Esophagus muscularis mucosa (tissue), 4 donors: ENCODE measurements at regions not wholly inside any gene's neighbourhood (a gene's known extent, or its start where the extent isn't known, plus 50 kb on each side); places are given as distances from the start of the nearest gene placed in this dataset.

Source experiments
- DNase-seq: peaks from one replicate; pipeline ENCODE4 v3.0.0-alpha.2; 2017; ENCODE audit errors: extremely low spot score
- H3K27ac ChIP-seq, 4 donors: fragments of 200-600 bp; sonication (generic); replicated peaks in 1 of 4; 1 replicate in 3 of 4; 2 replicates in 1 of 4; pipeline ENCODE4 v1.5.1; 2016 to 2019; ENCODE audit warnings: mild to moderate bottlenecking in 1 of 4
- H3K27me3 ChIP-seq, 4 donors: fragments of 200-600 bp; sonication (generic); one replicate each; pipeline versions ENCODE4 v1.5.1 to v1.6.0; 2016 to 2019
- H3K36me3 ChIP-seq, 4 donors: fragments of 200-600 bp; sonication (generic); one replicate each; pipeline ENCODE4 v1.5.1; 2016 to 2019
- H3K4me1 ChIP-seq, 4 donors: fragments of 200-600 bp; sonication (generic); one replicate each; pipeline ENCODE4 v1.5.1; 2016 to 2019
- H3K4me3 ChIP-seq, 4 donors: fragments of 200-600 bp; sonication (generic); 1 replicate in 2 of 4; 2 replicates in 2 of 4; pipeline ENCODE4 v1.5.1; 2016 to 2019; ENCODE audit warnings: mild to moderate bottlenecking in 4 of 4, moderate library complexity in 1 of 4
- H3K9me3 ChIP-seq, 4 donors: fragments of 200-600 bp; sonication (generic); 1 replicate in 3 of 4; 2 replicates in 1 of 4; pipeline ENCODE4 v1.5.1; 2016 to 2019
- EP300 ChIP-seq: sonication (generic); formaldehyde crosslinking; IDR thresholded peaks from one replicate; pipeline ENCODE4 v1.6.1; 2017; ENCODE audit warnings: antibody characterized with exemption
- POLR2A ChIP-seq: fragments of 450-650 bp; IDR thresholded peaks from one replicate; pipeline ENCODE4 v1.6.1; 2017; ENCODE audit warnings: antibody characterized with exemption, moderate library complexity, mild to moderate bottlenecking, low read depth
- POLR2AphosphoS5 ChIP-seq, 2 donors: sonication (generic); formaldehyde crosslinking; IDR thresholded peaks; one replicate each; pipeline ENCODE4 v1.6.1; 2017; ENCODE audit warnings: antibody characterized with exemption in 2 of 2
- WGBS: methylation state at CpG from one replicate; pipeline ENCODE4 v1.1.5; 2018; 5-methylcytosine and 5-hydroxymethylcytosine counted together
- intact Hi-C: fragments of 100-400 bp; cut with DNase I; formaldehyde crosslinking; loops from one replicate; pipeline ENCODE4 v1.15.1; 2023
- TF ChIP-seq, protein P1 (sequence below), 3 experiments: fragments of 200-600 bp in 2 of 3; fragments of 450-650 bp in 1 of 3; sonication (generic) in 2 of 3; IDR thresholded peaks; one replicate each; pipeline ENCODE4 v1.5.1; 2017 to 2019; ENCODE audit warnings: antibody characterized with exemption in 3 of 3, mild to moderate bottlenecking in 2 of 3, moderate library complexity in 1 of 3

DNA sequence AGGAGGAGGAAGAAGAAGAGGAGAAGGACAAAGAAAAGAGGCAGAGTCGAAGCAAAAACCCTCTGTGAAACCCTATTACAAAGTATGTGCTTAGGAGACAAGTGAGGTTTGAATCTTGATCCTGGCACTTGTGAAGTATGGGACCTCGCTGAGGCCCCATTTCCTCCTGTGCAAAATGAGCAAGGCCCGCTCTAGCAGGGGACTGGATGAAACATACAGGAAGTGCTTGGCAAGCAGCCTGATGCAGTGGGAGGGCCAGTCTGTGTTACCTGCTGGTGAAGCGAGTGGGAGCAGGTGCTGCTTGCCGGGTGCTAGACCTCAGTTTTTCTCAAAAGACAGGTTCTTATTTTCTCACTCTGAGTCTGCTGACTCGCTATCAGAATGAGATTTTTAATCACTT is 150.4 kb downstream of the JCAD start:
- Histone ChIP-seq H3K9me3 (no peaks in the 10 kb centered on the region), H3K4me3 (no peak overlapping the region), H3K27me3 (no peaks in the 10 kb centered on the region), H3K36me3 (no peaks in the 10 kb centered on the region), H3K4me1 (peaks cover 0 to under 1% (median 0%) of the 10 kb centered on the region in 4 donors), H3K27ac (no peak overlapping the region)
- intact Hi-C loops = no loop called here
- no peak for TF ChIP-seq EP300
- TF ChIP-seq, protein P1, sequence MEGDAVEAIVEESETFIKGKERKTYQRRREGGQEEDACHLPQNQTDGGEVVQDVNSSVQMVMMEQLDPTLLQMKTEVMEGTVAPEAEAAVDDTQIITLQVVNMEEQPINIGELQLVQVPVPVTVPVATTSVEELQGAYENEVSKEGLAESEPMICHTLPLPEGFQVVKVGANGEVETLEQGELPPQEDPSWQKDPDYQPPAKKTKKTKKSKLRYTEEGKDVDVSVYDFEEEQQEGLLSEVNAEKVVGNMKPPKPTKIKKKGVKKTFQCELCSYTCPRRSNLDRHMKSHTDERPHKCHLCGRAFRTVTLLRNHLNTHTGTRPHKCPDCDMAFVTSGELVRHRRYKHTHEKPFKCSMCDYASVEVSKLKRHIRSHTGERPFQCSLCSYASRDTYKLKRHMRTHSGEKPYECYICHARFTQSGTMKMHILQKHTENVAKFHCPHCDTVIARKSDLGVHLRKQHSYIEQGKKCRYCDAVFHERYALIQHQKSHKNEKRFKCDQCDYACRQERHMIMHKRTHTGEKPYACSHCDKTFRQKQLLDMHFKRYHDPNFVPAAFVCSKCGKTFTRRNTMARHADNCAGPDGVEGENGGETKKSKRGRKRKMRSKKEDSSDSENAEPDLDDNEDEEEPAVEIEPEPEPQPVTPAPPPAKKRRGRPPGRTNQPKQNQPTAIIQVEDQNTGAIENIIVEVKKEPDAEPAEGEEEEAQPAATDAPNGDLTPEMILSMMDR (IDR thresholded peaks at IDR 0.05) = no peak
- TF ChIP-seq POLR2A = no peak
- no peak for TF ChIP-seq POLR2AphosphoS5 (IDR thresholded peaks at IDR 0.05)
- WGBS = 71% methylated on average over 6 of the region's 6 CpGs
- DNase-seq = no peak

DNA sequence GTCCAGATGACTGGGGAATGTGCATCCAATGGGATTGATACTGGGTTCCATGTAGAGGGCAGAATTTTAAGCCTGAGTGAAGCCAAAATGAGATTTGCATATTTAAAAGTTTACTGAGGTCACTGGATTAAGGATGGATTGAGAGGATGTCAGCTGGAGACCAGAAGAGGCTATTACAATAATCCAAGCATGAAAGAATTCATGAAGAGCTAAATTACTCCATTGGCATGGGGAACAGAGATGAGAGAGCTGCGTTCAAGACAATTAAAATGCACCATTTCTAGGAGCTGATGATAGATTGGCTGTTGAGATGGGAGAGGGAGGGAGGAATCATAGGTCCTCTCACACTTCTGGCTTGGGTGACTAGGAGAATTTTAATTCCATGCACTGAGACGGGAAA is 158.5 kb downstream of the JCAD start:
- 89% methylated on average over 2 of the region's 2 CpGs for WGBS
- Histone ChIP-seq H3K27ac (no peak overlapping the region), H3K4me3 (no peak overlapping the region), H3K9me3 (no peaks in the 10 kb centered on the region), H3K27me3 (no peaks in the 10 kb centered on the region), H3K36me3 (no peaks in the 10 kb centered on the region), H3K4me1 (peaks cover 0 to 6% (median 3%) of the 10 kb centered on the region in 4 donors)
- no peak for TF ChIP-seq POLR2A
- no peak for TF ChIP-seq POLR2AphosphoS5 (IDR thresholded peaks at IDR 0.05)
- no peak for TF ChIP-seq EP300
- TF ChIP-seq, protein P1 (IDR thresholded peaks at IDR 0.05) = no peak
- intact Hi-C loops = no loop called here
- no peak for DNase-seq

DNA sequence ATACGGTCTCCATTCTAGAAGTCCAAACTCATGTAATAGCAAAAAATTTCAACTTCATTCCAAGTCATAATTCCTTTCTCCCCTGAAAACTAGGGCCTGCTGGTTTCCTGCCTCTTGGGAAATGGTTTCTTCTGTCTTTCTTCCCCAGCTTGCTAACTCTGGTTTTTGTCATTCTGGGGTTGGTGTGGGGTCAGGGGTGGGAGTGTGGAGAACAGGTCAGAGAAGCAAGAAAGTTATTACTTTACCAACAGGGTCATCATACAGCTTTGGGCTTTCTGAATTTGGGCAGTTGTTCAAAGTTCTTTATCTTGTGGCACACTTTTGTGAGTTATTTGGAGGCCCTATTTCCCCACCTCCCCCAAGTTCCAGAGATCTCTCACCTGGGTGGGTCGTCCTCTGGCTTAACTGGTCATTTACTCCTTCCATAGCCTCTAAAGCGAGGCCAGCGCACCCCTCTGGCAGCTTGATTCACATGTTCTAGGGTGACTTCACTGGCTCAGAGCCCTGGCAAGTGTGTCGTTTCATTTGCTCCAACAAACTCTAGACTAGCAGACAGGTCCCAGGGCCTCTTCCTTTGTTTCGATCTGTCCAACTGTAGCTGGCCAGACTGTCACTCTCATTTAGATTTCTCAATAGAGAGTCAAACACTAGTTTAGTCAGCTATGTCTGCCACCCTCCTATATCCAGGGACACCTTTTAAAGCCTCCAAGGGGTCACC is 161.2 kb downstream of the JCAD start:
- TF ChIP-seq EP300 (no peak), POLR2AphosphoS5 (IDR thresholded peaks at IDR 0.05) (no peak), POLR2A (no peak)
- TF ChIP-seq, protein P1 (IDR thresholded peaks at IDR 0.05) = no peak
- Histone ChIP-seq H3K9me3 (no peaks in the 10 kb centered on the region), H3K4me1 (peaks cover 5 to 15% (median 6%) of the 10 kb centered on the region in 4 donors), H3K27me3 (no peaks in the 10 kb centered on the region), H3K36me3 (no peaks in the 10 kb centered on the region), H3K27ac (no peak overlapping the region), H3K4me3 (no peak overlapping the region)
- intact Hi-C loops = no loop called here
- WGBS = 91% methylated on average over 6 of the region's 6 CpGs
- DNase-seq = no peak

DNA sequence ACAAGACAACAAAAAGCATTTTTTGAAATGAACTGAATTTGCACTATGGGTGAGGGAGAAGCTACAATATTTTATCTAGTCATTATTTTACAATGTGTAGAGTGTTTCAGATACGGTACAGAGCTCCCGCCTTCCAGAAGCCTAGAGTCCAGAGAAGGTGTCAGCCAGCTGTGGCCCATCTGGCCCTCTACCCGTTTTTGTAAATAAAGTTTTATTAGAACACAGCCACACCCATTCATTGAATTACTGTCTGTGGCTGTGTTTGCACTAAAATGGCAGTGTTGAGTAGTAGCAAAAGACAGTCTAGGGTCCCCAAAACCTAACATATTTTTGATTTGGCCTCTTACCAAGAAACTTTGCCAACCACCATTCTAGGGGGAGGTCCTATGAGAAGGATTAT is 162.0 kb downstream of the JCAD start:
- H3K27me3 ChIP-seq = no peaks in the 10 kb centered on the region
- 89% methylated on average over 3 of the region's 3 CpGs for WGBS
- intact Hi-C loops = no loop called here
- peaks cover 5 to 15% (median 6%) of the 10 kb centered on the region in 4 donors for H3K4me1 ChIP-seq
- no peaks in the 10 kb centered on the region for H3K9me3 ChIP-seq
- TF ChIP-seq EP300 (no peak), POLR2AphosphoS5 (IDR thresholded peaks at IDR 0.05) (no peak), POLR2A (no peak)
- TF ChIP-seq, protein P1 (IDR thresholded peaks at IDR 0.05) = no peak
- DNase-seq = no peak
- H3K36me3 ChIP-seq = no peaks in the 10 kb centered on the region
- H3K27ac ChIP-seq = no peak overlapping the region
- H3K4me3 ChIP-seq = no peak overlapping the region

DNA sequence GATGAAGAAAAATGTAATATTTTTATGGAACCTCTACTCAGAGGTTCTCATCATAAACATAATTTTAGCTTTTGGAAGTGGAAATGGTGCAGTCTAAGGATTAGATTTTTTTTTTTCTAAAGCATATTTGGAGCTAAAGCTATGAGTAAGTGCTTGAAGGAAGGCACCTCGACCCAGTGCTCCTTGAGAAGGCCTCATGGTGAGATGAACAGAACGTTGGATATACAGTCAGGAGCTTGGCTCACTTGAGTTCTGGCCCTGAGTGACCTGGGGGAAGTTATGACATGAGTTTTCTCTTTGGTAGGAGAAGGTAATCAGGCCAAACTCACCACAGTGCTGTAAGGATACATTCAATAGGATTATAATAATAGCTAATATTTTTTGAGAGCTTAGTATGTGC is 163.3 kb downstream of the JCAD start:
- Histone ChIP-seq H3K36me3 (no peaks in the 10 kb centered on the region), H3K27me3 (no peaks in the 10 kb centered on the region), H3K27ac (peak overlapping the region; percentile 16 to 44 (median 32)), H3K4me3 (no peak overlapping the region), H3K9me3 (no peaks in the 10 kb centered on the region), H3K4me1 (peaks cover 5 to 15% (median 6%) of the 10 kb centered on the region in 4 donors)
- 38% methylated on average over 2 of the region's 2 CpGs for WGBS
- no peak for TF ChIP-seq POLR2A
- no peak for TF ChIP-seq POLR2AphosphoS5 (IDR thresholded peaks at IDR 0.05)
- no peak for TF ChIP-seq EP300
- TF ChIP-seq, protein P1 (IDR thresholded peaks at IDR 0.05) = no peak
- no peak for DNase-seq
- intact Hi-C loops = no loop called here
